OCI-LY1 (cell line): ENCODE measurements at regions not wholly inside any gene's neighbourhood (a gene's known extent, or its start where the extent isn't known, plus 50 kb on each side); places are given as distances from the start of the nearest gene placed in this dataset.

Source experiments
- H2AFZ ChIP-seq: fragments of 200-600 bp; sonication (generic), shearing (Covaris generic); 2 replicates; pipeline ENCODE4 v1.6.0; 2014; ENCODE audit warnings: antibody characterized with exemption, mild to moderate bottlenecking, low read length
- H3F3A ChIP-seq: fragments of 200-600 bp; sonication (generic), shearing (Covaris generic); 2 replicates; pipeline ENCODE4 v1.6.0; 2014; ENCODE audit warnings: mild to moderate bottlenecking, antibody characterized with exemption, low read length, moderate library complexity; ENCODE audit not compliant: insufficient read depth
- H3K27ac ChIP-seq: fragments of 200-600 bp; sonication (generic); 2 replicates; pipeline ENCODE4 v1.5.1; 2014; ENCODE audit warnings: low read length, mixed run types, mild to moderate bottlenecking, low read depth; ENCODE audit not compliant: poor library complexity, severe bottlenecking
- H3K27me3 ChIP-seq: fragments of 200-600 bp; sonication (generic); 2 replicates; pipeline ENCODE4 v1.6.0; 2014; ENCODE audit warnings: antibody characterized with exemption, mild to moderate bottlenecking, low read length, moderate library complexity; ENCODE audit not compliant: insufficient read depth
- H3K36me3 ChIP-seq: fragments of 200-600 bp; sonication (generic); 2 replicates; pipeline ENCODE4 v1.6.1; 2014; ENCODE audit warnings: mild to moderate bottlenecking, antibody characterized with exemption, low read length, moderate library complexity, mixed read lengths; ENCODE audit not compliant: insufficient read depth
- H3K4me1 ChIP-seq: fragments of 200-600 bp; sonication (generic); 2 replicates; pipeline ENCODE4 v1.5.1; 2014; ENCODE audit warnings: mild to moderate bottlenecking, low read length, moderate library complexity; ENCODE audit not compliant: insufficient read depth, severe bottlenecking
- H3K4me2 ChIP-seq: fragments of 200-600 bp; sonication (generic), shearing (Covaris generic); 2 replicates; pipeline ENCODE4 v1.6.1; 2014; ENCODE audit warnings: low read length
- H3K4me3 ChIP-seq: fragments of 200-600 bp; sonication (generic); 2 replicates; pipeline ENCODE4 v1.5.1; 2014; ENCODE audit warnings: low read length, low read depth, mild to moderate bottlenecking, mixed read lengths; ENCODE audit not compliant: poor library complexity, severe bottlenecking
- H3K79me2 ChIP-seq: fragments of 200-600 bp; shearing (Covaris generic); 2 replicates; pipeline ENCODE4 v1.6.1; 2016; ENCODE audit warnings: mixed run types, low read length, mixed read lengths; ENCODE audit not compliant: insufficient read depth
- H3K9ac ChIP-seq: fragments of 200-600 bp; sonication (generic), shearing (Covaris generic); 2 replicates; pipeline ENCODE4 v1.6.1; 2014; ENCODE audit warnings: mild to moderate bottlenecking, low read length, mixed read lengths
- H3K9me2 ChIP-seq: fragments of 200-600 bp; sonication (generic), shearing (Covaris generic); 2 replicates; pipeline ENCODE4 v1.6.1; 2014; ENCODE audit warnings: low read depth, mild to moderate bottlenecking, low read length, mixed read lengths
- H3K9me3 ChIP-seq: fragments of 200-600 bp; shearing (Covaris generic); 2 replicates; pipeline ENCODE4 v1.6.1; 2014; ENCODE audit warnings: low read length, mixed read lengths
- H4K20me1 ChIP-seq: fragments of 200-600 bp; sonication (generic), shearing (Covaris generic); 2 replicates; pipeline ENCODE4 v1.6.0; 2016; ENCODE audit warnings: mild to moderate bottlenecking, low read length; ENCODE audit not compliant: insufficient read depth
- EZH2 ChIP-seq: fragments of 200-600 bp; sonication (generic), shearing (Covaris generic); IDR thresholded peaks from 2 replicates; pipeline ENCODE4 v1.8.0; 2017; ENCODE audit warnings: borderline replicate concordance, mixed run types, mild to moderate bottlenecking, antibody characterized with exemption, low read length, moderate library complexity, mixed read lengths
- TF ChIP-seq, protein P1 (sequence below): fragments of 200-600 bp; sonication (generic), shearing (Covaris generic); IDR thresholded peaks from 2 replicates; pipeline ENCODE4 v1.5.1; 2017; ENCODE audit warnings: mild to moderate bottlenecking, antibody characterized with exemption, low read length, moderate library complexity, mixed read lengths

DNA sequence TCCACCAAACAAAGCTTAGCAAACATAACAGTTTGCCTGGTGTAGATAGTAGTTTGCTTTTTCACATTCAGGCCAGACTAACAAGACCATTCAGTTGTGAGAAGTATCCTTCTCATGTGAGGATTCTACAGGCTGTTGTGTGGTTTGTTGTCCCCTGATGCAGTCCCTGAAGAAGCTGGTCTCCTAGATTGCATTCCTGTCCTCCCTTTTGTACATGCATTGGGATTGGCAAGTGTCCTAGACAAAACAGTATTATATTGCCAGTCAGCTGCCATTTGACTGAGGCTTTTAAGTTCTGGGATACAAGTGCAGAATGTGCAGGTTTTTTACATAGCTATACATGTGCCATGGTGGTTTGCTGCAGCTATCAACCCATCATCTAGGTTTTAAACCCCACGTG is 362.0 kb upstream of the IL12A start:
- no peaks in the 10 kb centered on the region for H3K79me2 ChIP-seq
- TF ChIP-seq, protein P1, sequence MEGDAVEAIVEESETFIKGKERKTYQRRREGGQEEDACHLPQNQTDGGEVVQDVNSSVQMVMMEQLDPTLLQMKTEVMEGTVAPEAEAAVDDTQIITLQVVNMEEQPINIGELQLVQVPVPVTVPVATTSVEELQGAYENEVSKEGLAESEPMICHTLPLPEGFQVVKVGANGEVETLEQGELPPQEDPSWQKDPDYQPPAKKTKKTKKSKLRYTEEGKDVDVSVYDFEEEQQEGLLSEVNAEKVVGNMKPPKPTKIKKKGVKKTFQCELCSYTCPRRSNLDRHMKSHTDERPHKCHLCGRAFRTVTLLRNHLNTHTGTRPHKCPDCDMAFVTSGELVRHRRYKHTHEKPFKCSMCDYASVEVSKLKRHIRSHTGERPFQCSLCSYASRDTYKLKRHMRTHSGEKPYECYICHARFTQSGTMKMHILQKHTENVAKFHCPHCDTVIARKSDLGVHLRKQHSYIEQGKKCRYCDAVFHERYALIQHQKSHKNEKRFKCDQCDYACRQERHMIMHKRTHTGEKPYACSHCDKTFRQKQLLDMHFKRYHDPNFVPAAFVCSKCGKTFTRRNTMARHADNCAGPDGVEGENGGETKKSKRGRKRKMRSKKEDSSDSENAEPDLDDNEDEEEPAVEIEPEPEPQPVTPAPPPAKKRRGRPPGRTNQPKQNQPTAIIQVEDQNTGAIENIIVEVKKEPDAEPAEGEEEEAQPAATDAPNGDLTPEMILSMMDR, result no peak
- TF ChIP-seq EZH2, result no peak
- H3F3A ChIP-seq, result no peaks in the 10 kb centered on the region
- H3K4me3 ChIP-seq, result no peak overlapping the region
- H3K27ac ChIP-seq, result no peak overlapping the region
- no peak overlapping the region for H3K4me2 ChIP-seq
- H3K9me3 ChIP-seq, result no peaks in the 10 kb centered on the region
- H3K9ac ChIP-seq, result no peak overlapping the region
- H3K9me2 ChIP-seq, result no peaks in the 10 kb centered on the region
- no peaks in the 10 kb centered on the region for H3K4me1 ChIP-seq
- no peaks in the 10 kb centered on the region for H3K27me3 ChIP-seq
- no peaks in the 10 kb centered on the region for H4K20me1 ChIP-seq
- H3K36me3 ChIP-seq, result no peaks in the 10 kb centered on the region
- H2AFZ ChIP-seq, result no peak overlapping the region

DNA sequence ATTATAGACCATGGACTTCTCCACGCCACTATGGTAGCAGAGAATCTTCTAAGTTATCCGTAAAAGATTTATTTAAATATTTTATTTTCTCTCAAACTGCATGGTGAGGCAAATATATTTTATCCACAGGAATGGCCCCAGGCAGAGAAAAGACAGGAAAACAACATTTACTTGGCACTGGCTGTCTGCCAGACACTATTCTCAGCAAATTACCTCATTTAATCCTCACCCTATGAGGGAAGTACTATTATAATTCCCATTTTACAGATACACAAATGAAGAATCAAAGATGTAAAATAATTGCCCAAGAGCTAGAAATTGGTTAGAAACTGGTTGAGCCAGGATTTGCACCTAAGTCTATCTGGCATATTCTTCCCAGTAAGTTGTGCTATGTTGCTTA is 361.4 kb upstream of the IL12A start:
- Histone ChIP-seq H3K27ac (no peak overlapping the region), H3K27me3 (no peaks in the 10 kb centered on the region), H3K9me2 (no peaks in the 10 kb centered on the region), H3K9ac (no peak overlapping the region), H3K79me2 (no peaks in the 10 kb centered on the region), H3F3A (no peaks in the 10 kb centered on the region), H2AFZ (no peak overlapping the region), H4K20me1 (no peaks in the 10 kb centered on the region), H3K9me3 (no peaks in the 10 kb centered on the region), H3K4me2 (no peak overlapping the region), H3K4me3 (no peak overlapping the region), H3K36me3 (no peaks in the 10 kb centered on the region), H3K4me1 (no peaks in the 10 kb centered on the region)
- no peak for TF ChIP-seq EZH2
- TF ChIP-seq, protein P1, result no peak

DNA sequence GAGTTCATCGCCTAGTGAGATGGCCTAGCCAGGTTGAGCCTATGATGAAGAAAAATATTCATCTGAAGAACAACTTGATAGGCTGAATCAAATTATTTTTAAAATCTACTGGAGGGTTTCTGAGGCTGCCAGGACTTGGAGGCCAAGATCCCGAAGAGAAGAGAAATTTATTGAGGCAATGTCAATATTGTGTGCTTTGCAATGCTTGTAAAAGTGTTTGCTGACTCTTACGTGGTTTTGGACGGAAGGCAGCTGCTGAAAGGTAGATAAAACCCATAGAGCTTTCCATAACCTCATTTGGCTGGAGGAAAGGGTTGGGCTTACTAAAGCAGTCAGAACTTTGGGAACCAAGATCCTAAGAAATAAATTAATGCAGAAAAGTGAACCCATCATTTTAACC is 361.0 kb upstream of the IL12A start:
- no peaks in the 10 kb centered on the region for H3K36me3 ChIP-seq
- H4K20me1 ChIP-seq, result no peaks in the 10 kb centered on the region
- H3K27ac ChIP-seq, result no peak overlapping the region
- no peaks in the 10 kb centered on the region for H3K27me3 ChIP-seq
- H3F3A ChIP-seq, result no peaks in the 10 kb centered on the region
- H3K4me1 ChIP-seq, result no peaks in the 10 kb centered on the region
- no peaks in the 10 kb centered on the region for H3K79me2 ChIP-seq
- H3K9me3 ChIP-seq, result no peaks in the 10 kb centered on the region
- H3K4me2 ChIP-seq, result no peak overlapping the region
- H3K9ac ChIP-seq, result no peak overlapping the region
- no peak overlapping the region for H3K4me3 ChIP-seq
- H3K9me2 ChIP-seq, result no peaks in the 10 kb centered on the region
- TF ChIP-seq, protein P1, result no peak
- no peak for TF ChIP-seq EZH2
- no peak overlapping the region for H2AFZ ChIP-seq
